DND-41 (cell line): ENCODE measurements at regions not wholly inside any gene's neighbourhood (a gene's known extent, or its start where the extent isn't known, plus 50 kb on each side); places are given as distances from the start of the nearest gene placed in this dataset.

Source experiments
- ATAC-seq: fragments of 200-7000 bp; cut with Tn5 transposase; 3 replicates; pipeline ENCODE4 v1.9.1; 2021; ENCODE audit warnings: low read depth; ENCODE audit not compliant: insufficient read depth
- DNase-seq: peaks from one replicate; pipeline ENCODE4 v3.0.0-alpha.2; 2020
- H2AFZ ChIP-seq: 2 replicates; pipeline ENCODE4 v1.6.0; 2012; ENCODE audit warnings: low read depth, low read length
- H3K27ac ChIP-seq: 2 replicates; pipeline ENCODE4 v1.5.1; 2012; ENCODE audit warnings: low read length, inconsistent platforms
- H3K27me3 ChIP-seq: fragments of 200-600 bp; sonication (generic); 2 replicates; pipeline ENCODE4 v1.6.0; 2012; ENCODE audit warnings: low read length, mild to moderate bottlenecking, inconsistent platforms; ENCODE audit not compliant: insufficient read depth, poor library complexity
- H3K36me3 ChIP-seq: 2 replicates; pipeline ENCODE4 v1.5.1; 2012; ENCODE audit warnings: low read length, inconsistent platforms; ENCODE audit not compliant: insufficient read depth
- H3K4me1 ChIP-seq: 2 replicates; pipeline ENCODE4 v1.5.1; 2012; ENCODE audit warnings: mild to moderate bottlenecking, low read length; ENCODE audit not compliant: insufficient read depth
- H3K4me2 ChIP-seq: 2 replicates; pipeline ENCODE4 v1.6.0; 2012; ENCODE audit warnings: mild to moderate bottlenecking, moderate library complexity, low read length, inconsistent platforms; ENCODE audit not compliant: insufficient read depth
- H3K4me3 ChIP-seq, 2 experiments: fragments of 200-600 bp in 1 of 2; shearing (Covaris generic) in 1 of 2; 2 replicates each; pipeline ENCODE4 v1.5.1; 2012 to 2016; ENCODE audit warnings: inconsistent platforms in 2 of 2, low read length in 2 of 2, mild to moderate bottlenecking in 2 of 2, low read depth in 1 of 2, moderate library complexity in 1 of 2
- H3K79me2 ChIP-seq: 2 replicates; pipeline ENCODE4 v1.6.0; 2012; ENCODE audit warnings: low read length, inconsistent platforms; ENCODE audit not compliant: insufficient read depth
- H3K9ac ChIP-seq: 2 replicates; pipeline ENCODE4 v1.6.0; 2012; ENCODE audit warnings: low read depth, mild to moderate bottlenecking, inconsistent platforms, low read length, moderate library complexity
- H3K9me3 ChIP-seq: 2 replicates; pipeline ENCODE4 v1.5.1; 2012; ENCODE audit warnings: low read length, moderate library complexity, mild to moderate bottlenecking, inconsistent platforms; ENCODE audit not compliant: insufficient read depth, severe bottlenecking
- H4K20me1 ChIP-seq: 2 replicates; pipeline ENCODE4 v1.6.0; 2012; ENCODE audit warnings: low read length; ENCODE audit not compliant: insufficient read depth
- CTCF ChIP-seq: IDR thresholded peaks from 2 replicates; pipeline ENCODE4 v1.5.1; 2012; ENCODE audit warnings: borderline replicate concordance, low read length, moderate library complexity, mild to moderate bottlenecking; ENCODE audit not compliant: poor library complexity, severe bottlenecking; ENCODE audit errors: extremely low read depth
- EZH2 ChIP-seq: IDR thresholded peaks from 3 replicates; pipeline ENCODE4 v1.6.1; 2012; ENCODE audit warnings: borderline replicate concordance, low read depth, mild to moderate bottlenecking, moderate library complexity, low read length, inconsistent platforms; ENCODE audit not compliant: severe bottlenecking

GRCh38 chr2:2635025-2635528 lies 304.0 kb upstream of the MYT1L start:
- TF ChIP-seq EZH2 = no peak
- no peak for TF ChIP-seq CTCF
- Histone ChIP-seq H3K79me2 (no peaks in the 10 kb centered on the region), H3K36me3 (no peaks in the 10 kb centered on the region)

GRCh38 chr2:2633017-2633416 lies 301.9 kb upstream of the MYT1L start:
- no peaks in the 10 kb centered on the region for H3K27me3 ChIP-seq
- ATAC-seq (no peak), DNase-seq (no peak)
- H2AFZ ChIP-seq = no peak overlapping the region
- H3K36me3 ChIP-seq = no peaks in the 10 kb centered on the region
- no peak overlapping the region for H3K4me2 ChIP-seq
- no peaks in the 10 kb centered on the region for H4K20me1 ChIP-seq
- no peaks in the 10 kb centered on the region for H3K79me2 ChIP-seq
- TF ChIP-seq CTCF (no peak), EZH2 (no peak)
- H3K4me1 ChIP-seq = no peaks in the 10 kb centered on the region
- no peak overlapping the region for H3K27ac ChIP-seq
- H3K9me3 ChIP-seq = peaks cover 4% of the 10 kb centered on the region
- no peak overlapping the region for H3K4me3 ChIP-seq
- no peak overlapping the region for H3K9ac ChIP-seq

More at GRCh38 chr2:2635025-2635528, 304.0 kb upstream of the MYT1L start:
- Histone ChIP-seq H3K9me3 (peaks cover 4% of the 10 kb centered on the region), H3K4me1 (no peaks in the 10 kb centered on the region), H3K4me3 (no peak overlapping the region), H3K27me3 (no peaks in the 10 kb centered on the region), H2AFZ (no peak overlapping the region), H4K20me1 (no peaks in the 10 kb centered on the region), H3K4me2 (no peak overlapping the region), H3K9ac (no peak overlapping the region), H3K27ac (no peak overlapping the region)
- ATAC-seq (no peak), DNase-seq (no peak)

- Histone ChIP-seq H4K20me1 (no peaks in the 10 kb centered on the region), H2AFZ (no peak overlapping the region), H3K4me3 (no peak overlapping the region), H3K4me1 (no peaks in the 10 kb centered on the region), H3K79me2 (no peaks in the 10 kb centered on the region), H3K27ac (no peak overlapping the region), H3K36me3 (no peaks in the 10 kb centered on the region), H3K27me3 (no peaks in the 10 kb centered on the region), H3K4me2 (no peak overlapping the region), H3K9me3 (no peaks in the 10 kb centered on the region), H3K9ac (no peak overlapping the region)
- TF ChIP-seq CTCF = no peak
- TF ChIP-seq EZH2 = no peak
- DNase-seq (no peak), ATAC-seq (no peak)
Observed at GRCh38 chr2:2623939-2624338, 292.9 kb upstream of the MYT1L start.

GRCh38 chr2:2621855-2622254 lies 290.8 kb upstream of the MYT1L start:
- Histone ChIP-seq H3K4me3 (no peak overlapping the region), H3K9ac (no peak overlapping the region), H3K9me3 (no peaks in the 10 kb centered on the region), H3K4me1 (no peaks in the 10 kb centered on the region), H2AFZ (no peak overlapping the region), H4K20me1 (no peaks in the 10 kb centered on the region), H3K79me2 (no peaks in the 10 kb centered on the region), H3K27ac (no peak overlapping the region), H3K27me3 (no peaks in the 10 kb centered on the region), H3K36me3 (no peaks in the 10 kb centered on the region), H3K4me2 (no peak overlapping the region)
- DNase-seq (no peak), ATAC-seq (no peak)
- TF ChIP-seq EZH2 = no peak
- no peak for TF ChIP-seq CTCF
